ENCODE measurements at regions not wholly inside any gene's neighbourhood (a gene's known extent, or its start where the extent isn't known, plus 50 kb on each side); places are given as distances from the start of the nearest gene placed in this dataset.

- peak; percentile 9 for DNase-seq (ENCODE audit: low read depth)
- peak; percentile 83 for TF ChIP-seq CTCF (IDR thresholded peaks at IDR 0.05; ENCODE audit: insufficient read depth, low read length, poor library complexity, severe bottlenecking)
- Histone ChIP-seq H3K36me3 (ENCODE audit: control insufficient read depth, insufficient read depth, low read length) (no peaks in the 10 kb centered on the region), H3K4me3 (ENCODE audit: low read depth, low read length) (no peak overlapping the region), H3K27me3 (ENCODE audit: control insufficient read depth, insufficient read depth, low read length) (no peaks in the 10 kb centered on the region)
Observed at GRCh38 chr3:94249491-94250079, 186.7 kb downstream of the NSUN3 start.

GRCh38 chr3:94251566-94251965, 188.7 kb downstream of the NSUN3 start:
- no peaks in the 10 kb centered on the region for H3K27me3 ChIP-seq (ENCODE audit: control insufficient read depth, insufficient read depth, low read length)
- no peak overlapping the region for H3K4me3 ChIP-seq (ENCODE audit: low read depth, low read length)
- no peak for DNase-seq (ENCODE audit: low read depth)
- H3K36me3 ChIP-seq (ENCODE audit: control insufficient read depth, insufficient read depth, low read length) = no peaks in the 10 kb centered on the region
- TF ChIP-seq CTCF (IDR thresholded peaks at IDR 0.05; ENCODE audit: insufficient read depth, low read length, poor library complexity, severe bottlenecking) = no peak

- no peaks in the 10 kb centered on the region for H3K36me3 ChIP-seq (ENCODE audit: control insufficient read depth, insufficient read depth, low read length)
- TF ChIP-seq CTCF (IDR thresholded peaks at IDR 0.05; ENCODE audit: insufficient read depth, low read length, poor library complexity, severe bottlenecking) = no peak
- no peak overlapping the region for H3K4me3 ChIP-seq (ENCODE audit: low read depth, low read length)
- H3K27me3 ChIP-seq (ENCODE audit: control insufficient read depth, insufficient read depth, low read length) = no peaks in the 10 kb centered on the region
- DNase-seq (ENCODE audit: low read depth) = no peak
Observed at GRCh38 chr3:94252316-94252715, 189.5 kb downstream of the NSUN3 start.

- Histone ChIP-seq H3K27me3 (ENCODE audit: control insufficient read depth, insufficient read depth, low read length) (no peaks in the 10 kb centered on the region), H3K4me3 (ENCODE audit: low read depth, low read length) (no peak overlapping the region), H3K36me3 (ENCODE audit: control insufficient read depth, insufficient read depth, low read length) (no peaks in the 10 kb centered on the region)
- no peak for DNase-seq (ENCODE audit: low read depth)
- TF ChIP-seq CTCF (IDR thresholded peaks at IDR 0.05; ENCODE audit: insufficient read depth, low read length, poor library complexity, severe bottlenecking) = no peak
Observed at GRCh38 chr3:94256888-94257813, 194.3 kb downstream of the NSUN3 start.

- no peak for DNase-seq (ENCODE audit: low read depth)
- H3K36me3 ChIP-seq (ENCODE audit: control insufficient read depth, insufficient read depth, low read length) = no peaks in the 10 kb centered on the region
- no peaks in the 10 kb centered on the region for H3K27me3 ChIP-seq (ENCODE audit: control insufficient read depth, insufficient read depth, low read length)
- H3K4me3 ChIP-seq (ENCODE audit: low read depth, low read length) = no peak overlapping the region
- TF ChIP-seq CTCF (IDR thresholded peaks at IDR 0.05; ENCODE audit: insufficient read depth, low read length, poor library complexity, severe bottlenecking) = no peak
Observed at GRCh38 chr3:94258851-94259250, 196.0 kb downstream of the NSUN3 start.

All from kidney epithelial cell (primary cell).